ENCODE measurements at regions not wholly inside any gene's neighbourhood (a gene's known extent, or its start where the extent isn't known, plus 50 kb on each side); places are given as distances from the start of the nearest gene placed in this dataset.

DNA sequence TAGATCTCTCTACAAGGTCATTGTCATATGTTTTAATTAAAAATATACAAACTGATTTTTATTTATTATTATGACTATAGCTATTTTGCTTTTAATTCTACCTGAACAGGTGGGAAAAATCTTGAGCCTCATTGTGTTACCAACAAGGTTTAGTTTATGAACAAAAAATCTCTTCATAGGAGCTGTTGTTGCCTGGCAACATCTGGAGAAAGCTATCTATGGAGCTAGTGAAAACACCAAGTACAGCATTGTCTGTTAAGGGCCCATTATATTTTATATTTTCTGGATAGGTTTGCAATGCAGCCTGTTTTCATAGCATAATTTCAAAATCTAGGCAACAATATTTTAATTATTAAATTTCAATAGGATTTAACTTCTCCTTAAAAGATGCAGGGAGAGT, 383.0 kb upstream of the TMEFF2 start:
- H3K27me3 ChIP-seq (ENCODE audit: control insufficient read depth in 2 of 2, insufficient read depth in 2 of 2, low read length in 2 of 2) = no peaks in the 10 kb centered on the region
- no peaks in the 10 kb centered on the region for H4K20me1 ChIP-seq (ENCODE audit: insufficient read depth, low read length)
- H3K9me3 Mint-ChIP-seq = peaks cover 0 to 11% (median 4%) of the 10 kb centered on the region in 7 donors
- no peak overlapping the region for H3K9ac ChIP-seq (ENCODE audit: insufficient read depth, low read length, poor library complexity, severe bottlenecking)
- H2AFZ ChIP-seq (ENCODE audit: insufficient read depth, low read depth, low read length, poor library complexity, severe bottlenecking) = no peak overlapping the region
- H3K4me3 ChIP-seq (replicated peaks in 1 of 3; ENCODE audit: low read depth in 2 of 3, low read length in 3 of 3) = no peak overlapping the region
- TF ChIP-seq, protein P1, sequence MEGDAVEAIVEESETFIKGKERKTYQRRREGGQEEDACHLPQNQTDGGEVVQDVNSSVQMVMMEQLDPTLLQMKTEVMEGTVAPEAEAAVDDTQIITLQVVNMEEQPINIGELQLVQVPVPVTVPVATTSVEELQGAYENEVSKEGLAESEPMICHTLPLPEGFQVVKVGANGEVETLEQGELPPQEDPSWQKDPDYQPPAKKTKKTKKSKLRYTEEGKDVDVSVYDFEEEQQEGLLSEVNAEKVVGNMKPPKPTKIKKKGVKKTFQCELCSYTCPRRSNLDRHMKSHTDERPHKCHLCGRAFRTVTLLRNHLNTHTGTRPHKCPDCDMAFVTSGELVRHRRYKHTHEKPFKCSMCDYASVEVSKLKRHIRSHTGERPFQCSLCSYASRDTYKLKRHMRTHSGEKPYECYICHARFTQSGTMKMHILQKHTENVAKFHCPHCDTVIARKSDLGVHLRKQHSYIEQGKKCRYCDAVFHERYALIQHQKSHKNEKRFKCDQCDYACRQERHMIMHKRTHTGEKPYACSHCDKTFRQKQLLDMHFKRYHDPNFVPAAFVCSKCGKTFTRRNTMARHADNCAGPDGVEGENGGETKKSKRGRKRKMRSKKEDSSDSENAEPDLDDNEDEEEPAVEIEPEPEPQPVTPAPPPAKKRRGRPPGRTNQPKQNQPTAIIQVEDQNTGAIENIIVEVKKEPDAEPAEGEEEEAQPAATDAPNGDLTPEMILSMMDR (IDR thresholded peaks at IDR 0.05) = no peak
- H3K27ac Mint-ChIP-seq = no peak overlapping the region
- no peak overlapping the region for H3K4me2 ChIP-seq (replicated peaks; ENCODE audit: extremely low read depth, low read length, poor library complexity, severe bottlenecking)
- H3K4me1 ChIP-seq (ENCODE audit: control insufficient read depth in 1 of 2, insufficient read depth in 2 of 2, low read length in 2 of 2) = no peaks in the 10 kb centered on the region
- no peaks in the 10 kb centered on the region for H3K4me1 Mint-ChIP-seq
- H3K27ac ChIP-seq (ENCODE audit: low read depth in 1 of 2, low read length in 2 of 2) = no peak overlapping the region
- peaks cover 0 to 2% (median 0%) of the 10 kb centered on the region in 3 donors for H3K27me3 Mint-ChIP-seq (ENCODE audit: low read depth in 3 of 3)
- intact Hi-C loops (cut with micrococcal nuclease) = no loop called here
- H3K79me2 ChIP-seq (ENCODE audit: insufficient read depth, low read length) = no peaks in the 10 kb centered on the region
- H3K9me3 ChIP-seq (replicated peaks in 1 of 2; ENCODE audit: control insufficient read depth in 1 of 2, insufficient read depth in 1 of 2, low read length in 2 of 2) = peaks cover 0 to 9% of the 10 kb centered on the region in 2 donors
- H3K36me3 ChIP-seq (replicated peaks in 1 of 2; ENCODE audit: control insufficient read depth in 1 of 2, insufficient read depth in 2 of 2, low read length in 2 of 2) = no peaks in the 10 kb centered on the region
- H3K4me3 Mint-ChIP-seq = no peak overlapping the region
- no peaks in the 10 kb centered on the region for H3K36me3 Mint-ChIP-seq
- no peak for DNase-seq

DNA sequence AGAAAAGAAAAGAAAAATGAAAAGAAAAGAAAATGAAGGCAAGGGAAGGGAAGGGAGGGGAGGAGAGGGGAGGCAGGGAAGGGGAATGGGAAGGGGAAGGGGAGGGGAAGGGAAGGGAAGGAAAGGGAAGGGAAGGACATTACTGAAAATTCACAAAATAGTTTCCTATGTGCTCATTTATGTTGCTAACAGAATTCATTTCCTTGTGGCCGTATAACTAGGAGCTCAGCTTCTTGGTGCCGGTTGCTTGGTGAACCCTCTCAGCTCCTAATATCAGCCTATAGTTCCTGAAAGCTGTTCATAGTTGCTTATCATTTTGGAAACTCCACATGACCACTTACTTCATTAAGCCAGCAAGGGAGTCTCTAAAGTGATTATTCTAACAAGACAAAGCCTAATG, 379.8 kb upstream of the TMEFF2 start:
- H3K27me3 Mint-ChIP-seq (ENCODE audit: low read depth in 3 of 3) = peaks cover 0 to 2% (median 0%) of the 10 kb centered on the region in 3 donors
- H3K9me3 ChIP-seq (replicated peaks in 1 of 2; ENCODE audit: control insufficient read depth in 1 of 2, insufficient read depth in 1 of 2, low read length in 2 of 2) = peaks cover 0 to 5% of the 10 kb centered on the region in 2 donors
- TF ChIP-seq, protein P1 (IDR thresholded peaks at IDR 0.05) = no peak

More for the DNA sequence above, 379.8 kb upstream of the TMEFF2 start:
- no peaks in the 10 kb centered on the region for H3K4me1 ChIP-seq (ENCODE audit: control insufficient read depth in 1 of 2, insufficient read depth in 2 of 2, low read length in 2 of 2)
- Mint-ChIP-seq H3K4me1 (no peaks in the 10 kb centered on the region), H3K9me3 (peaks cover 0 to 9% (median 4%) of the 10 kb centered on the region in 7 donors), H3K36me3 (no peaks in the 10 kb centered on the region), H3K27ac (no peak overlapping the region), H3K4me3 (no peak overlapping the region)
- H3K4me2 ChIP-seq (replicated peaks; ENCODE audit: extremely low read depth, low read length, poor library complexity, severe bottlenecking) = no peak overlapping the region
- H3K27me3 ChIP-seq (ENCODE audit: control insufficient read depth in 2 of 2, insufficient read depth in 2 of 2, low read length in 2 of 2) = no peaks in the 10 kb centered on the region
- DNase-seq = no peak
- no peak overlapping the region for H3K27ac ChIP-seq (ENCODE audit: low read depth in 1 of 2, low read length in 2 of 2)
- H2AFZ ChIP-seq (ENCODE audit: insufficient read depth, low read depth, low read length, poor library complexity, severe bottlenecking) = no peak overlapping the region
- WGBS (ENCODE audit: insufficient coverage) = 93% methylated on average over 2 of the region's 2 CpGs
- no peaks in the 10 kb centered on the region for H3K79me2 ChIP-seq (ENCODE audit: insufficient read depth, low read length)
- no peak overlapping the region for H3K9ac ChIP-seq (ENCODE audit: insufficient read depth, low read length, poor library complexity, severe bottlenecking)
- no peak overlapping the region for H3K4me3 ChIP-seq (replicated peaks in 1 of 3; ENCODE audit: low read depth in 2 of 3, low read length in 3 of 3)
- intact Hi-C loops (cut with micrococcal nuclease) = no loop called here
- H3K36me3 ChIP-seq (replicated peaks in 1 of 2; ENCODE audit: control insufficient read depth in 1 of 2, insufficient read depth in 2 of 2, low read length in 2 of 2) = no peaks in the 10 kb centered on the region
- no peaks in the 10 kb centered on the region for H4K20me1 ChIP-seq (ENCODE audit: insufficient read depth, low read length)

Measured in CD14-positive monocyte (primary cell).